DND-41 (cell line): ENCODE measurements at regions not wholly inside any gene's neighbourhood (a gene's known extent, or its start where the extent isn't known, plus 50 kb on each side); places are given as distances from the start of the nearest gene placed in this dataset.

Source experiments
- ATAC-seq: fragments of 200-7000 bp; cut with Tn5 transposase; 3 replicates; pipeline ENCODE4 v1.9.1; 2021; ENCODE audit warnings: low read depth; ENCODE audit not compliant: insufficient read depth
- DNase-seq: peaks from one replicate; pipeline ENCODE4 v3.0.0-alpha.2; 2020
- H2AFZ ChIP-seq: 2 replicates; pipeline ENCODE4 v1.6.0; 2012; ENCODE audit warnings: low read depth, low read length
- H3K27ac ChIP-seq: 2 replicates; pipeline ENCODE4 v1.5.1; 2012; ENCODE audit warnings: low read length, inconsistent platforms
- H3K27me3 ChIP-seq: fragments of 200-600 bp; sonication (generic); 2 replicates; pipeline ENCODE4 v1.6.0; 2012; ENCODE audit warnings: low read length, mild to moderate bottlenecking, inconsistent platforms; ENCODE audit not compliant: insufficient read depth, poor library complexity
- H3K36me3 ChIP-seq: 2 replicates; pipeline ENCODE4 v1.5.1; 2012; ENCODE audit warnings: low read length, inconsistent platforms; ENCODE audit not compliant: insufficient read depth
- H3K4me1 ChIP-seq: 2 replicates; pipeline ENCODE4 v1.5.1; 2012; ENCODE audit warnings: mild to moderate bottlenecking, low read length; ENCODE audit not compliant: insufficient read depth
- H3K4me2 ChIP-seq: 2 replicates; pipeline ENCODE4 v1.6.0; 2012; ENCODE audit warnings: mild to moderate bottlenecking, moderate library complexity, low read length, inconsistent platforms; ENCODE audit not compliant: insufficient read depth
- H3K4me3 ChIP-seq, 2 experiments: fragments of 200-600 bp in 1 of 2; shearing (Covaris generic) in 1 of 2; 2 replicates each; pipeline ENCODE4 v1.5.1; 2012 to 2016; ENCODE audit warnings: inconsistent platforms in 2 of 2, low read length in 2 of 2, mild to moderate bottlenecking in 2 of 2, low read depth in 1 of 2, moderate library complexity in 1 of 2
- H3K79me2 ChIP-seq: 2 replicates; pipeline ENCODE4 v1.6.0; 2012; ENCODE audit warnings: low read length, inconsistent platforms; ENCODE audit not compliant: insufficient read depth
- H3K9ac ChIP-seq: 2 replicates; pipeline ENCODE4 v1.6.0; 2012; ENCODE audit warnings: low read depth, mild to moderate bottlenecking, inconsistent platforms, low read length, moderate library complexity
- H3K9me3 ChIP-seq: 2 replicates; pipeline ENCODE4 v1.5.1; 2012; ENCODE audit warnings: low read length, moderate library complexity, mild to moderate bottlenecking, inconsistent platforms; ENCODE audit not compliant: insufficient read depth, severe bottlenecking
- H4K20me1 ChIP-seq: 2 replicates; pipeline ENCODE4 v1.6.0; 2012; ENCODE audit warnings: low read length; ENCODE audit not compliant: insufficient read depth
- CTCF ChIP-seq: IDR thresholded peaks from 2 replicates; pipeline ENCODE4 v1.5.1; 2012; ENCODE audit warnings: borderline replicate concordance, low read length, moderate library complexity, mild to moderate bottlenecking; ENCODE audit not compliant: poor library complexity, severe bottlenecking; ENCODE audit errors: extremely low read depth
- EZH2 ChIP-seq: IDR thresholded peaks from 3 replicates; pipeline ENCODE4 v1.6.1; 2012; ENCODE audit warnings: borderline replicate concordance, low read depth, mild to moderate bottlenecking, moderate library complexity, low read length, inconsistent platforms; ENCODE audit not compliant: severe bottlenecking

GRCh38 chr4:13268165-13268564 is 216.0 kb downstream of the RAB28 start:
- Histone ChIP-seq H3K4me1 (no peaks in the 10 kb centered on the region), H3K27ac (no peak overlapping the region), H4K20me1 (no peaks in the 10 kb centered on the region), H3K27me3 (no peaks in the 10 kb centered on the region), H2AFZ (no peak overlapping the region), H3K4me3 (no peak overlapping the region), H3K79me2 (no peaks in the 10 kb centered on the region), H3K36me3 (no peaks in the 10 kb centered on the region), H3K4me2 (no peak overlapping the region), H3K9ac (no peak overlapping the region), H3K9me3 (no peaks in the 10 kb centered on the region)
- DNase-seq (no peak), ATAC-seq (no peak)
- TF ChIP-seq CTCF (no peak), EZH2 (no peak)

GRCh38 chr4:13267091-13267490 is 217.0 kb downstream of the RAB28 start:
- H3K27me3 ChIP-seq: no peaks in the 10 kb centered on the region
- no peaks in the 10 kb centered on the region for H3K9me3 ChIP-seq
- DNase-seq (no peak), ATAC-seq (no peak)
- H2AFZ ChIP-seq: no peak overlapping the region
- H4K20me1 ChIP-seq: no peaks in the 10 kb centered on the region
- no peak overlapping the region for H3K9ac ChIP-seq
- no peaks in the 10 kb centered on the region for H3K36me3 ChIP-seq
- TF ChIP-seq CTCF (no peak), EZH2 (no peak)
- no peak overlapping the region for H3K4me3 ChIP-seq
- no peaks in the 10 kb centered on the region for H3K79me2 ChIP-seq
- H3K4me2 ChIP-seq: no peak overlapping the region
- H3K4me1 ChIP-seq: no peaks in the 10 kb centered on the region
- H3K27ac ChIP-seq: no peak overlapping the region

GRCh38 chr4:13266687-13267086 is 217.5 kb downstream of the RAB28 start:
- H2AFZ ChIP-seq: no peak overlapping the region
- no peaks in the 10 kb centered on the region for H3K4me1 ChIP-seq
- no peak overlapping the region for H3K4me2 ChIP-seq
- H3K79me2 ChIP-seq: no peaks in the 10 kb centered on the region
- H3K36me3 ChIP-seq: no peaks in the 10 kb centered on the region
- H3K27me3 ChIP-seq: no peaks in the 10 kb centered on the region
- no peaks in the 10 kb centered on the region for H4K20me1 ChIP-seq
- no peak overlapping the region for H3K4me3 ChIP-seq
- DNase-seq: no peak
- no peak overlapping the region for H3K27ac ChIP-seq
- no peak overlapping the region for H3K9ac ChIP-seq
- no peak for ATAC-seq
- H3K9me3 ChIP-seq: no peaks in the 10 kb centered on the region
- TF ChIP-seq EZH2: no peak
- TF ChIP-seq CTCF: no peak

- Histone ChIP-seq H3K4me3 (no peak overlapping the region), H3K36me3 (no peaks in the 10 kb centered on the region), H3K4me1 (no peaks in the 10 kb centered on the region), H3K4me2 (no peak overlapping the region), H3K27ac (no peak overlapping the region), H3K79me2 (no peaks in the 10 kb centered on the region), H4K20me1 (no peaks in the 10 kb centered on the region), H3K9me3 (no peaks in the 10 kb centered on the region), H2AFZ (no peak overlapping the region), H3K9ac (no peak overlapping the region), H3K27me3 (no peaks in the 10 kb centered on the region)
- DNase-seq (no peak), ATAC-seq (no peak)
- TF ChIP-seq CTCF: no peak
Measured at GRCh38 chr4:13263967-13264525, 220.1 kb downstream of the RAB28 start.
